ENCODE measurements at regions not wholly inside any gene's neighbourhood (a gene's known extent, or its start where the extent isn't known, plus 50 kb on each side); places are given as distances from the start of the nearest gene placed in this dataset.
"Not testable (repeated sequence)": the region's sequence is repeated elsewhere in the genome, so short reads cannot be mapped to it uniquely, and the experiment has no call there.

GRCh38 chr3:113377158-113377557 lies 64.1 kb downstream of the CFAP44 start:
- no peak for DNase-seq (ENCODE audit: low read depth)
- in situ Hi-C loops (cut with HindIII; ENCODE audit: low pct_unique_long_range_greater_than_20kb, low sequenced_read_pairs): no loop called here

- in situ Hi-C loops (cut with HindIII; ENCODE audit: low pct_unique_long_range_greater_than_20kb, low sequenced_read_pairs): no loop called here
- DNase-seq (ENCODE audit: low read depth): no peak
Observed at GRCh38 chr3:113374078-113374477, 67.2 kb downstream of the CFAP44 start.

GRCh38 chr3:113366800-113367199 lies 74.5 kb downstream of the CFAP44 start:
- DNase-seq (ENCODE audit: low read depth); in situ Hi-C loops (cut with HindIII; ENCODE audit: low pct_unique_long_range_greater_than_20kb, low sequenced_read_pairs): not testable (repeated sequence)

GRCh38 chr3:113355340-113355739 lies 86.0 kb downstream of the CFAP44 start:
- in situ Hi-C loops (cut with HindIII; ENCODE audit: low pct_unique_long_range_greater_than_20kb, low sequenced_read_pairs); DNase-seq (ENCODE audit: low read depth): not testable (repeated sequence)

GRCh38 chr3:113354307-113354706 lies 87.0 kb downstream of the CFAP44 start:
- in situ Hi-C loops (cut with HindIII; ENCODE audit: low pct_unique_long_range_greater_than_20kb, low sequenced_read_pairs): no loop called here
- DNase-seq (ENCODE audit: low read depth): peak; percentile 4

- DNase-seq (ENCODE audit: low read depth): no peak
- in situ Hi-C loops (cut with HindIII; ENCODE audit: low pct_unique_long_range_greater_than_20kb, low sequenced_read_pairs): no loop called here
Observed at GRCh38 chr3:113353678-113354077, 87.6 kb downstream of the CFAP44 start.

- in situ Hi-C loops (cut with HindIII; ENCODE audit: low pct_unique_long_range_greater_than_20kb, low sequenced_read_pairs): no loop called here
- no peak for DNase-seq (ENCODE audit: low read depth)
Observed at GRCh38 chr3:113340785-113341184, 100.5 kb downstream of the CFAP44 start.

- no peak for DNase-seq (ENCODE audit: low read depth)
- in situ Hi-C loops (cut with HindIII; ENCODE audit: low pct_unique_long_range_greater_than_20kb, low sequenced_read_pairs): no loop called here
Observed at GRCh38 chr3:113339616-113340244, 101.6 kb downstream of the CFAP44 start.

All from Caki2 (cell line).